ENCODE measurements at regions not wholly inside any gene's neighbourhood (a gene's known extent, or its start where the extent isn't known, plus 50 kb on each side); places are given as distances from the start of the nearest gene placed in this dataset.

DNA sequence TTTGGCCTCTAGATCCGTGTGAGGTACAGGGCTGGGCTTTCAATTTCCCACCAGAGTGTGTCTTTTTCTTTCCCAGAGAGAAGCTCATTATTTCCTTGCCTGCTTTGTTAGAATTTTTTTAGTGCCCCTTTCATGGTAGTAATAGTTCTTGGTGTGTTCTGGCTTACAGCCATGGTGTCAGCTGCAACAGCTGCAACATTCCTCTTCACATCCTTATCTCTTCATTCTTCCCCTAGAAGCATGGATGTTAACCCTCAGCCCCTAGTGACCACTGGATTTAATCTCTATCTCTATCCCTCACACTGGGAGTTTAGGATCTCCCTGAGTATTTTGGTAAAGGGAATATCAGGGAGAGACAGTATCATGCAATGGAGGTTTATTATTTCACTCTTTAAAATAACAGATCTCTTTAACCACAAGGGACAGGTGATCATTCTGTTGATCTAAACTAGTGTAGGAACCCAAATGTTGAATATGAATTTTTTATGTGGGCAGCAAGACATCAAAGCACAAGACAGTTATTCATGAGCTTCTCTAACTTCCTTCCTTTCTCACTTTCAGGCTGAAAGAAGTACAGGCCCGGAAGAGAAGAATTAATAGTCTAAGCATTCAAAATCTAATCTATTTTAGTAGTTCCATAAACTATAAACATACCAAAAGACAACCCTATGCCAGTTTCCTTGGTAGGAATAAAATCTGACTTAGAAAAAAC is 160.2 kb downstream of the FAM170A start:
- no peak for ATAC-seq
- no peak for DNase-seq

DNA sequence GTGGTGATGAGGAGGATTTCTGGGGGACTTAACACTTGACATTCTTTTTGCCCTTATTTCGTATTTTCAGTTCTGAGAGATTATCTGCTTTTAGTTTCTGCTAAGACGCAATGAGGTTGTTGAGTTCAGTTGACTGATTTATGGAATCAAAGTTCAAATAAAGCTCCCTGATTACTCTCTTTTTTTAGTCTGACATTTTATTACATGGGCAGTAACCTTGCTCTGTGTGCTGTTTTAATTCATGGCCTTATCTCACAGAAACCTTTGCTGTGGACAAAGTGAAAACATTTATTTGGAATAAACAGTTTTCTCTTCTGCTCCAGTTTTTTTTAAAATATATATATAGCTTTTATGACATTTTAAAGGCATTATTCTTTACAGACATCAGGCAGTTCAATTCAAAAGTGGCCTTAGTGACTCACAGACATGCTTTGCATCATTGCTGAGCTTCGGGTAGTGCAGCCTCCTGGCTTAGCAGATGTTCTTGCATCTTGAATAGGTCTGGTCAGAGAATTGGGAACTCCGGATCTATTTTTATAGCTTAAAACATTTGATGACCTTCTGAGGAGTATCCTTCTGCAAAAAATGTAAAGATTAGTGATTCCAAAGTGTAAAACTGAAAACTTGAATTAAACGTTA is 162.9 kb downstream of the FAM170A start:
- no peak for DNase-seq
- ATAC-seq = no peak

DNA sequence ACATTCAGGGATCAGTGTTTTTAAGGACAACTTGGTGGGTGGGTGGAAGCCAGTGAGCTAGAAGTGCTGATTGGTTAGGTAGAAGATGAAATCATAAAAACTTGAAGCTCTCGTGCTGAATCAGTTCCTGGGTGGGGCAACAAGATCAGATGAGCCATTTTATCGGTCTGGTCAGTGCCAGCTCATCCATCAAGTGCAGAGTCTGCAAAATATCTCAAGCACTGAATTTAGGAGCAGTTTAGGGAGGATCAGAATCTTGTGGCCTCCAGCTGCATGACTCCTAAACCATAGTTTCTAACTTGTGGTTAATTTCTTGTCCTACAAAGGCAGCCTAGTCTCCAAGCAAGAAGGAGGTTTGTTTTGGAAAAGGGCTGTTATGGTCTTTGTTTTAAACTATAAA is 166.4 kb downstream of the FAM170A start:
- no peak for DNase-seq
- ATAC-seq = no peak

DNA sequence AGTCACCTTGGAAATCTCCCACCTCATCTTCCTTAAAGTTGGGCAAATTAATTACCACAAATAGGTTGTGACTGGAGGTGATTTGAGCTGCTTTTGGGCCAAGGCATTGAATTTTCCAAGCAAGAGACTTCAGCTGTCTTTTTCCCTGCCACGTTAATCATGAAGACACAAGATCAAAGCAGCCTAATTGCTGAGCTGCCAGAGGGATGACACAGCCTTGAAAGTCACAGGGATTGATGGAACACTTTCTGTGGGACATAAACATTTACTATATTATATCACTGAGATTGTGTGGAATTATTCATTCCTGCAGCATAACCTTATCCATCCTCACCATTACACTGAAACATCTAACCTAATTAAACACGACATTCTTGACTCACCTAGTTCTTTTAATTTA is 172.2 kb downstream of the FAM170A start:
- no peak for DNase-seq
- no peak for ATAC-seq

DNA sequence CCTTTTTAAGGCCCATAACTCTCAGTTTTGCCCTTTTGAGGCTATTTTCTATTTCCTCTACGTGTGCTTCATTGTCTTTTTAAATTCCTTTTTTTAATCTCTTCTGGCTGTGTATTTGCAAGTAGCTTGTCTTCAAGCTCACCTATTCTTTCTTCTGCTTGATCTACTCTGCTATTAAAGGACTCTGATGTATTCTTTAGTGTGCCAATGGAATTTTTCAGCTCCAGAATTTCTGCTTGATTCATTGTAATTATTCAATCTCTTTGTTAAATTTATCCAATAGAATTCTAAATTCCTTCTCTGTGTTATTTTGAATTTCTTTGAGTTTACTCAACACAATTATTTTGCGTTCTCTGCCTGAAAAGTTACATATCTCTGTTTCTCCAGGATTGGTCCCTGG is 178.7 kb downstream of the FAM170A start:
- ATAC-seq (no peak), DNase-seq (no peak)

DNA sequence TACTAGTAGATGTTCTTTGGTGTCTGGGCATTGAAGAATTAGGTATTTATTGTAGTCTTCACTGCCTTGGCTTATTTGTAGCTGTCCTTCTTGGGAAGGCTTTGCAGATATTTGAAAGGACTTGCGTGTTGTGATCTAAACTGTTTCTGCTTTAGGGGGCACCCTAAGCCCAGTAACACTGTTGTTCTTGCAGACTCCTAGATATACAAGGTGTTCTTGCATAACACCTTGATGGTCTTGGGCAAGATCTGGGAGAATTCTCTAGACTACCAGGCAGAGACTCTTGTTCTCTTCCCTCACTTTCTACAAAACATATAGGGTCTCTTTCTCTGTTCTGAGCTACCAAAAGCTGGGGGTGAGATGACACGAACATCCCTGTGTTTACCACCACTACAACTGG is 179.1 kb downstream of the FAM170A start:
- ATAC-seq = no peak
- no peak for DNase-seq

DNA sequence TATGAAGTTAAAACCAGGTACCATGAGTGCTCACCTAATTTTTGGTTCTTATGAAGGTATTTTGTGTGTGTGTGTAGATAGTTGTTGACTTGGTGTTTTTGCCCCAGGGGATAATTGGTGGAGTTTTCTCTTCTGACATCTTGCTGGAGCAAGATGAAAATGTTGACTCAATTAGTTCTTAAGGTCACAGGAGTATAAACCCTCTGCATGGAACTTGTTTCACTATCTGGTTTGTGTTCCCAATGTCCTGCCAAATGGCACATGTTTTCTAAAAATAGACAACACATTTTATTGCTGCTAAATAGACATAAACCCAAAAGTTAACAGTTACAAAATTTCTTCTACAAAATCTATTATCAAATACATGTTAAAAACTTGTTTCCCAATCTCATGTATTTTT is 180.9 kb downstream of the FAM170A start:
- ATAC-seq = no peak
- no peak for DNase-seq

DNA sequence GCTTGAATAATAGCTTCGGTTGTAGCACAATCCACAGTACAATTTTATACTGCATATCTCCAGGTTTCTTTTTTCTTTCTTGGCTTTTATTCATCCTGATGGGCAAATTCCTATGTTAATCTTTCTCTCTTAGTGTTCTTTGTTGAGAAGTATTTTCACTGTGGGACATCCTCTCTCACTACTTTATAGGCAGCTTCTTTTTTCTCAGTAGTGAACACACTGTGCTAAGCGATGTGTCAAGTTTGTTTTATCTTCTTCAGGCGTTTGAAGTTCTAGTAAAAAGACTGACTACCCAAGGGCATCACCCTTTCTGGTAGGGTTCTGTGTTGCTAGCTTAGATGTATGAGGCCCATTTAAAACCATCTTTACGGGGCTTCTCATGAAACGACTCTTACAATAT is 182.1 kb downstream of the FAM170A start:
- DNase-seq (no peak), ATAC-seq (no peak)

DNA sequence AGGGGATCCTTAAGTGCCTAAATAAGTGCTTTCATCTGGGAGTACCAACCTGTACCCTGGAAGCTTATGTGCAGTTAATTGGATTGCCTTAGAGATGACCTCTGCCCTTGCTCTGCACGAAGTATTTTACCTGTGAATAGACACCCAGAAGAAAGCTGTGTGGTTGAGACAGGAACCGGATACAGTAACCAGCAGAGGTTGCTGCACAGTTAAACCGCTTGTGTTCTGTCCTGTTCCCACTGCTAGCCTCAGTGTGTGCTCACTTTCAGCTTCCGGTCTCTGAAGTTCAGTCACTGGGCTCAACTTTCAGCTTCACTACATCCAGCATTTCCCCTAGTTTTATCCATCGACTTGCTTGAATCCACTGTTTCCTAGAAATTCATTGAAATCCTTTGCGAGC is 185.3 kb downstream of the FAM170A start:
- no peak for ATAC-seq
- DNase-seq = no peak

DNA sequence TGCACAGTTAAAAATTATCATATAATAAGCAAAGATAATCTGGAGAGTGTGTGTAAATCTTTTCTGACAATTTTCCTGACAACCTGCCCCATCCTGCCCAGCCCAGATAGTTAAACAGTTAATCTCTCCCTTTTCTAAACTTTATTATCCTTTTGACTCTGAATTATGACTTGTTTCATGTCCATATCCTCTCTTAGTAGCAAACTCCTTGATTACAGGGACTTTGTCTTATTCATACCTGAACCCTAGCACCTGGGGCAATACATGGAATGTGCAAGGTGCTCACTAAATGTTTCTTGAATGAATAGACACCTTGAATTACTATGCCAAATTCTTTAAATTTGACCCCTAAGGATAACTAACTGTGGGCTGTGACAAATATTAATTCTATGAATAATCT is 186.7 kb downstream of the FAM170A start:
- DNase-seq (no peak), ATAC-seq (no peak)

DNA sequence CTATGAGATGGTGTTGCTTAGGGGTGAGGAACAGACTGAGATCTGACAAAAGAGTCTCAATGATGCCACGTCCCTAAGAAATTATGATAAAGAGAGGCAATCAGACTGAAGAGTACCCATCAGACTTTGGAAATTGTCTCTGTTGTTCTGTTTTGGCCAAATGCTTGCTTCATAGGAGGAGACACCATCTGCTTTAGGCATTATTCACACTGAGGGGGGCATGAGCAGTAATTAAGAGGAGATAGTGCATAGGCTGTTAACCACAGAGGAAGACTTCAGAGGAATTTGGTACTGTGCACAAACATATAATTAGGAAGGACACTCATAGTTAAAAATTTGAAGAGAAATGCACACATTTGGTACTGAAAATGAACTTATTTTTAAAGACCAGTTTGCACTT is 190.7 kb downstream of the FAM170A start:
- DNase-seq = no peak
- ATAC-seq = no peak

DNA sequence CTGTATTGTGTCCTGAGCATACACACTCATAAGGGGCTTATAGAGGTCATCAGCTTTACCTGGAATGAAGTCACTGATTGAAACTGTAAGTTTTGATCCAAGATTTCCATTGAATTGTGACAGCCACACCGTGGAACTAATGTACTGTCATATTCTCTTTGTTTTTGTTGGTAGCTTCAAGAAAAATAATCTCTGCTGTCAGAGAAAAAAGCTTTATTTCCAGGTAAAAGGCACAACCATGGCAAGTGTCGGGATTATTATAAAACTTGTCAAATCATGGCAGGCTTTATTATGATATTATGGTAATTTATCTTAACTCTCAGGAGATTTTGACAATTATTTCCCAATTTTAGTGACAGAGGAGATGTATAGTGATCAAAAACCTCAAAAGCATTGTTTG is 191.2 kb downstream of the FAM170A start:
- ATAC-seq = no peak
- DNase-seq = no peak

DNA sequence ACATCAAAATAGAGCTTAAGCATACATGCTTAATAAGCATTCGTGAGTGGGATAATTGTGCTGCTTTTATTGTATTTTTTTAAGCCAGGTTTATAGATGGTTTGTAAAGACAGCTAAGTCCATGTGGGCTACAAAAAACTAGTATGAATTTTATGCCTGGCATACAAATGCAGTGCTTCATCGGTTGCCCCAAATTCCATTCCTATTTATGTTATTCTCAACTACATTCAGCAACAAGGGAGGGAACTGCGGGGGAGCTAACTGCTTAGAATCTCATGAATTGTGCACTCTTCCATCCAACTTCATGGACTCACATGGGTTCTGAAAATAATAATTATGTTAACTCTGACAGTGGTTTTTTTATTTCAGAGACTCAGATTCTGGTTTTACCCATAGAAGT is 199.2 kb downstream of the FAM170A start:
- DNase-seq = no peak
- ATAC-seq = no peak

DNA sequence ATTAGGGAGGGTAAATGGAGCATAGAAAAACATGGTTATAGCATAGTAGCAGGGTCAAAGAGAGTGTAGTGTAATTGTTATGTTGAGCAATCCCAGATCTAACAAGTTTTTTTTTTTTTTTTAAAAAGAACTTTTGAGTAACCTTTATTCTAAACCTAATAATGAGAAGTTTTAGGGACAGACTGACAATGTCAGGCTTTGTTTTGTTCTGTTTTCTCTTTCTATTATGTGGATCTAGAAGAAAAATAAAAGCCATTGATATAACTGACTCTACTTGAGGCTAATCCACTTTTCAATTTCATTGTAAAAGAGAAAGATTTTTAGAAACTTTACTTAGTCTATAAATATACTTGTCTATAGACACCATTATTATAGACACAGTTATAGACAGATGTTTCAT is 200.0 kb downstream of the FAM170A start:
- ATAC-seq (no peak), DNase-seq (no peak)

DNA sequence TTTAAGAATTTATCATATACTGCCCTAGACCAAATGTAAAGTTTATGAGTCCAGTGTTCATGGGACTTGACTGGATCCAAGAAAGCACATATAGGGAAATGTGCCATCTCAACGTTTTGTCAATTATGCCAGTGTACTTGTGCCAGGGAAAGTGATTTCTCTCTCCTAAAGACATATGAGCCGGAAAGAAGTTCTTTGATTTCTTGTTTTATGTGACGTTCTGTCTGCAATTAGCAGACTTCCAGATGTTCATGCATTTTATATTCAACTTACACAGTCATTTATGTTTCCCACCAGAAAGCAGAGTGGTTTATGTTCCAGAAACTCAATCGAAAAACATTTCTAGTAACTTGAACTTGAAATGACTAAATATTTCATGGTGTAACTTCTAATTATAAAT is 203.8 kb downstream of the FAM170A start:
- ATAC-seq = no peak

DNA sequence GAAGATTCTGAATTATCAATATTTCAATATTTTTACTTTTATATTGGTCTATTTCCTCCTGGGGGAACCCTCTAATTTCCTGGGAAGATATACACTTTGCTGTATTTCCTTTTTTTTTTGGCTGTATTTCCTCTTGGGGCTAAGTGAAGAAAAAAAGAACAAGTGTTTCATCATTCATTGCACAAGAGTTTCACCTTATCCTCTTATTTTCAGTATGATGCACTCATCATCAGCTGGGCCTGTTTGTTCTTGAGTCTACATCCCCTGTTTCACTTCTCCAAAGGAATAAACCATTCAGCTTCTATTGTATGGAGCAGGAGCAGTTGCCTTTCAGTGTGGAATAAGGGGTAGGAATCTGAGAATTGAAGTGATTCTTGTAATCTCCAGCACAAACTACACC is 210.8 kb downstream of the FAM170A start:
- no peak for ATAC-seq
- no peak for DNase-seq

More for the DNA sequence above, 203.8 kb downstream of the FAM170A start:
- DNase-seq = no peak

DNA sequence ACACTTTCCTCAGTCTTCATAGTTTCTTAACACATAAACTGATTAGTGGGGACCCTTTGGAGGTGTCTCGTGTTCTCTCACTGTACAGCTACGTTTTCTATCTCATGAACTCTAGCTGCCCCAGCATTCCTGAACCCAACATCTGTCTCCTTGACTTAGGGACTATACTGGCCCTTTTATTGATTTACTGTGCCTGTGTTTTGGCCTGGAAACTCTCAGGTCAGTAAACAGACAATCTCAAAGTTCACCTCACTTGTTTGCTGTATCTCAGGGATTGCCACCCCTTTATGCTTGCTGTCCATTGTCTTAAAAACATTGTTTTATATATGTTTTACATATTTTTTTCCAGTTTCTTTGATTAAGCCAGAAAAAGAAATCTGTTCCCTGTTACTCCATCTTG is 222.8 kb downstream of the FAM170A start:
- DNase-seq (no peak), ATAC-seq (no peak)

DNA sequence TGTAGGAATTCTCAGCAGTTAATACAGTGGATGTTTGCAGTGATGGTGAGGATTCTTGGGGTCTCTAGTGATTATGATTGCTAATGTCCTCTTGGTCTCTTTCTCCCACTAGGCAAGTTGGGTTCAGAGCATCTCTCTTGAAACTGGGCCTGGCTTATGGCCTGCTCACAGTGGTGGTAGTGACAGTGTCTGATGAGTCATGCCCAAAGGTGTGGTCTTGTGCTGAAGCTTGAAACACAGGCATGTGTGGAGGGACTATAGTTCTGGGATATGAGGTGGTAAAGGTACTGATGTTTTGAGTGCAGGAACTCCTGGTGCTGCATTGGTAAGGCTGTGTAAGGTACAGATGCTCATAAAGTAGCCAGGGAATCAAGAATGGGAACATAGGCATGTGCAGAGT is 231.1 kb downstream of the FAM170A start:
- ATAC-seq (no peak), DNase-seq (no peak)

DNA sequence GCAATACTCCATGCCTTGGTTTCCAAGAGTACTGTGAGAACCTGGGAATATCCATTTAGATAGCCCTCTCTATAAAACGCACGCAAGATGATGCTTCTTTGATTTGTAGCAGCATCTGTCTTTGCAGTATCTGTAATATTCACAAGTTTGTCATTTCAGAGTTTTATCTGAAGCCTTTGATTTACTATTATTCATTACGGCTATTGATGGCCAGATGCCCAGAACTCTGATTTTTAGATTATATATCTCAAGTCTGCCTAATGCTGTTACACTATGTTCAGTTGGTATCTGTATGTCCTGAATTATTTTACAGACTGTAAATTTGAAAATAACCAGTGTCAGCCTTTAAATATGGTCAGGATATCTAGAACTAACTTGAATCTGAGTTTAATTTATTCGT is 233.3 kb downstream of the FAM170A start:
- DNase-seq = no peak
- no peak for ATAC-seq

DNA sequence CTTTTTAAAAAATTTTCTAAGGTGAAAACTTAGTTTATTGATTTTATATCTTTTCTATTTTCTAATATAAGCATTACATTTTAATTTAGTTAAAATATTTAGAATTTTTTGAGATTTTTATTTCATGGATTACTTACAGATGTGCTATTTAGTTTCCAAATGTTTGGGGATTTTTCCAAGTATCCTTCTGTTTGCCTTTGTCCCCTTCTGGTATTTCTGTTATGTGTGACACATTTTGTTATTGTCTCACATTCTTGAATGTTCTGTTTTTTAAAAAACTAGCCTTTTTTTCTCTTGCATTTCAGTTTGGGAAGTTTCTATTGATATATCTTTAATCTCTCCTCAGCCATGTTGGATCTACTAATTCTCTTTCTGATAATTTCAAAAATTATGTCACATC is 234.9 kb downstream of the FAM170A start:
- no peak for DNase-seq
- no peak for ATAC-seq

DNA sequence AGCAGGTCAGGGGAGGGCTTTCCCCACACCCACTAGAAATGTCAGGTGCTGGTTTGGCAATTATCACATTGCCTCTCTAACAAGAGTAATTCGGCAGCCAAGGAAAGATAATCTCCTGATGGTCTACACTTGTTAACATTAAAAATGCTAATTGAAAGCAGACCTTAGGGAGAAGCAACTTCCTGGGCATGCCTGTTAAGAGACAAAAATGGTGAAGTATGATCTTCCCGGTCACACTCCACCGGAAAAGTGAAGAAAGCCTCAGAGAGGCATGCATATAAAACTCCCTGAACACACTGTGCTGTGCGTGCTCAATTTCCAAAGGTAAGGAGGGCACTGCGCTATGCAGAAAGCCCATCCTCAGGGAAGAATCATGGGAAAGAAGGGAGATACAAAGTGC is 244.3 kb downstream of the FAM170A start:
- DNase-seq = no peak
- ATAC-seq = no peak

DNA sequence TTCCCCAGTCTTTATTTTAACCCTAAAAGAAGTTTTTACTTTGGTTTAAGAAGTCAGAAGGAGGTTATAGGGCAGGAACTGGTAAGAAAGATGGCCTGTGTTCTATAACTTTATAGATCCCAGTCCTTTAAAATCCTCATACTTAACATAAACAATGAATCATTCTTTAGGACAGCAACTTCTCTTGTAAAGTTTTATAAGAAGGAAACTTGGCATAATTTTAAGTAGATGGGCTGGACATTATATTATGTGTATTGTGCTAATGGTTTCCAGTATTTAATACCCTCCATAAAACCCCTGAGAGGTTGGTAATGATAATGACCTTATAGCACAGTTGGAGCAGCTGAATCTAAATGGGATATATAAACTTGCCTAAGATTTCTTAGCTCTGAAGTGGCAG is 247.2 kb downstream of the FAM170A start:
- DNase-seq = no peak
- ATAC-seq = no peak

DNA sequence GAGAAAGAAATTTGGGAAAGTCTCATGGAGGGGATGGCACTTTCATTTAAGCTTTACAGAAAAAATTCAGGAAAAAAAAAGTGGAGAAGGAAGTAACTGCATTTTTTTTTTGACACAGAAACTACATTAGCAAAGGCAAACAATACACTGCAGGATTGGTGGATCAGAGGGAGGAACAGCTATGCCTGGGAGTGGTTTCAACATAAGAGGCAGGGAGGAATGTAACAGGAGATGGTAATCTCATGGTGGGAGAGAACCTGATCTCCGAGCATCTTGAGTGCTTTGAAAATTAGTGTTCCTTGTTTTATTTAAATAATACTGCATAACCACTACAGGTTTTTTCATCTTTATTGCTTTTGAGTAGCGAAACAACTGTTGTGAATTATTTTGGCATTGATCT is 249.4 kb downstream of the FAM170A start:
- ATAC-seq (no peak), DNase-seq (no peak)

DNA sequence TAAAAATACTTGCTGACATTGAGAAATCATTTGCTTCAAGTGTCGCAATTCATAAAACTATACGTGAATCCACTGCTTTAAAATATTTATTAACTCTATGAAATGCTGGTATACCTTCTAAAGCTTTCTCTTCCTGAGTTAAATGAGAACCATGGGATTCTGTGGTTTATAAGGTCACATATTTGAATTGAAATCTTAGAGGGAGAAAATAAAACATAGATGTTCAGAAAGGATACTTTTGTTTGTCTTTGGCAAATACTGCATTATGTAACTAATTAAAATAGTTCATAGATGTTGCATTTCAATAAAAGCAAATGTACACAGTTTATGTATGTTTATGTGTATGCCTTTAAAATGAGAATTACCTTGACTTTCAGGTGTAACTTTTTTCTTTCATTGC is 250.1 kb downstream of the FAM170A start:
- no peak for DNase-seq
- ATAC-seq = no peak
